CD4-positive, alpha-beta T cell treated with Interleukin-15 for 4 hours (primary cell): ENCODE measurements at regions not wholly inside any gene's neighbourhood (a gene's known extent, or its start where the extent isn't known, plus 50 kb on each side); places are given as distances from the start of the nearest gene placed in this dataset.
"Not testable (repeated sequence)": the region's sequence is repeated elsewhere in the genome, so short reads cannot be mapped to it uniquely, and the experiment has no call there.

Experiments
- DNase-seq: peaks from one replicate; pipeline ENCODE4 v3.0.0-alpha.2; 2020; ENCODE audit warnings: low spot score

GRCh38 chr2:146584316-146584715 lies 1260.5 kb upstream of the ACVR2A start:
- no peak for DNase-seq

- DNase-seq = no peak
Observed at GRCh38 chr2:146579147-146579930, 1265.5 kb upstream of the ACVR2A start.

- DNase-seq = no peak
Observed at GRCh38 chr2:146576339-146577111, 1268.3 kb upstream of the ACVR2A start.

GRCh38 chr2:146572598-146572997 lies 1272.2 kb upstream of the ACVR2A start:
- DNase-seq = no peak

GRCh38 chr2:146561996-146562395 lies 1282.8 kb upstream of the ACVR2A start:
- no peak for DNase-seq

GRCh38 chr2:146547236-146547635 lies 1297.6 kb upstream of the ACVR2A start:
- no peak for DNase-seq

GRCh38 chr2:146544701-146545100 lies 1300.1 kb upstream of the ACVR2A start:
- DNase-seq = no peak

- DNase-seq = no peak
Observed at GRCh38 chr2:146541896-146542295, 1302.9 kb upstream of the ACVR2A start.

- no peak for DNase-seq
Observed at GRCh38 chr2:146540271-146540932, 1304.4 kb upstream of the ACVR2A start.

GRCh38 chr2:146539739-146540138 lies 1305.1 kb upstream of the ACVR2A start:
- not testable (repeated sequence) for DNase-seq

GRCh38 chr2:146537477-146537876 lies 1307.4 kb upstream of the ACVR2A start:
- DNase-seq = no peak

- DNase-seq = no peak
Observed at GRCh38 chr2:146532509-146533147, 1312.2 kb upstream of the ACVR2A start.

- no peak for DNase-seq
Observed at GRCh38 chr2:146532009-146532408, 1312.8 kb upstream of the ACVR2A start.

GRCh38 chr2:146530886-146531285 lies 1313.9 kb upstream of the ACVR2A start:
- no peak for DNase-seq

- DNase-seq = no peak
Observed at GRCh38 chr2:146527166-146527565, 1317.7 kb upstream of the ACVR2A start.

GRCh38 chr2:146523196-146523595 lies 1321.6 kb upstream of the ACVR2A start:
- DNase-seq = no peak

GRCh38 chr2:146506851-146507250 lies 1338.0 kb upstream of the ACVR2A start:
- DNase-seq = no peak

- DNase-seq = no peak
Observed at GRCh38 chr2:146503366-146503765, 1341.5 kb upstream of the ACVR2A start.

- DNase-seq = no peak
Observed at GRCh38 chr2:146496248-146496647, 1348.6 kb upstream of the ACVR2A start.

- no peak for DNase-seq
Observed at GRCh38 chr2:146489386-146489785, 1355.4 kb upstream of the ACVR2A start.

GRCh38 chr2:146481629-146482028 lies 1363.2 kb upstream of the ACVR2A start:
- DNase-seq = no peak

- DNase-seq = no peak
Observed at GRCh38 chr2:146477383-146477782, 1367.4 kb upstream of the ACVR2A start.
